GM18867 (cell line): ENCODE measurements at regions not wholly inside any gene's neighbourhood (a gene's known extent, or its start where the extent isn't known, plus 50 kb on each side); places are given as distances from the start of the nearest gene placed in this dataset.
A peak's percentile ranks its signal among the peaks of the same experiment; 100 is the strongest.

Source experiments
- ATAC-seq: cut with Tn5 transposase; IDR thresholded peaks from one replicate; pipeline ENCODE4 v1.9.1; 2021; ENCODE audit warnings: mild to moderate bottlenecking, moderate library complexity; ENCODE audit not compliant: unreplicated experiment

GRCh38 chr12:124094733-124095132, 121.7 kb downstream of the ZNF664 start:
- ATAC-seq, result no peak

DNA sequence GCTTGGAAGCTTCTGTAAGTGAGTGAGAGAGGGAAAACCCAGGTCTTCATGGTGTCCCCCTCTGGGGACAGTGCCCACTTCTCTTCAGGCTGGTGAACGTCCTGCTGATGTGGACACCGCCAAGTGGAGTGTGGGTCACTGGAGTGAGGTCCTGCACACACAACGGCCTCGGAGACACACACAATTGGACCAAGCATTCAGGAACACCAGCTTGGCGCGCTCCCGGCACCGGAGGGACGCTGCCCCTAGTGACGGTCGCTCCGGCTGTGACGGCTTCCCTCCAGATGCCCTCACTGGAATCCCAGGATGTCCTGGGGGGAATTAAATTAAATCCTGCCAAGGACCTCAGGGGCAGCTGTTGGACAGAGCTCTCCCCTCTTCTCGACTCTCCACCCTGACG, 123.1 kb downstream of the ZNF664 start:
- no peak for ATAC-seq

GRCh38 chr12:124096869-124097434, 123.9 kb downstream of the ZNF664 start:
- no peak for ATAC-seq

DNA sequence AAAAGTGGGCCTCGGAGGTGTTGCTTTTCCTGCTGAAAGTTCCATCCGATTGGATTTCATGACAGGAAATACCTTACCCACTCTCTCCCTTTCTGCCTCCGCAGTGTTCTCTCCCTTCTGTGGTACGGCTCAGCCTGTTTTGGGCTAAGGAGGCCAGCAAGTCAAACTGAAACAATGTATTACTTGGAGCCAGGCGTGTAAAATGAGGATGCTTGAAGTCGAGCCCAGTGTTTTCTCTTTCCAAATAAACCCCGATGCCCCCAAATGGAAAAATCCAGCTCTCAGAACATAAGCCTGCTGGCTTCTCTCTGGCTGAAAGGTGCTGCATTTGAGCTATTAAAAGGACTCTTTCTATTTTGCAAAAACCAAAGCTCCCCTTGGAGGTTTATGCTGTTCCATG, 124.7 kb downstream of the ZNF664 start:
- no peak for ATAC-seq

DNA sequence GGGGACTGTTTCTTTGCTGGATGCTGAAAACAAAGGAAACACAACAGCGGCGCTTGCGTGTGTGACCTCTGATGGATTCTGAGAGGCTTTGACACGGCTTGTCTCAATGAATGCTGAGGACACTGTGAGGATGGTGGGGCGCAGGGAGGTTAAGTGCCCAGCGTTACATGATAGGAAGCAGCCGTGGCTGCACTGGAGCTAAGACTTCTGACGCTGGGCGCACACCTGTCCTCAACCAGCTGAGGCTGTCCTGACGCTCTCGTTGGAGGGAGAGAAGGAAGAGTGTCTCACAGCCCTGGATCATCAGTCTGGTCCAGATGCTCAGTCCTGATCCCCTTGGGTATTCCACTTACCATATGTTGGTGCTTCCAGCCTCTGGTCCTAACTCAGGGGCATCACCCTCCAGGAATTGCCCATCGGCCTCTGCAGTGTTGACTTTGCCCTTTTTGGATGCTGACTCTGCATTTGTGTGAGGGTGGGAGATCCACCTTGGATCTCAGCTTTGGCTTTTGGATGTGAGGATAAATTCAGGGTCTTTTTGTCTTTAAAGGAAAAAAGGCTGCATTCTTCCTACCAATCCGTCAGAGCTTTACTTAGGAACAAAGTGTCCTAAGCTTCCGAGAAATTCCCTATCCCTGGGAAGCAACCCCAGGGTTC, 125.2 kb downstream of the ZNF664 start:
- ATAC-seq, result no peak

DNA sequence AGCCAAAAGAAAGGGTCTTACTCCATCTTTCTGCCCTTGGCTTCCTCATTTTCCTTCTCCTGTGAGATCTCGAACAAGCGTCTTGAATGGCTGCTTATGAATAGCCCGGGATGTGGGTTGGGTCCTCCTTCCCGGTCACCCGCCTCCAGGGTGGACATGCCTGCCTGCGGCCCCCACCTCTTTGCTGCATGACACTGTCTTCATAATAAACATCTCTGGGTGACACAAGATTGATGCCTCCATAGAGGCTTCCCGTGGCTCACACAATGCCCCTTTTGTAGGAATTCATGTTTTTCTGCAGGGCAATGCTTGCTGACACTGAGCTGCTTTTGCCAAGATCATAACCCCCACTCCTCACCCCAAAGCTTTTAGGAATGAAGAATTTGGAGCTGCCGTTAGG, 125.9 kb downstream of the ZNF664 start:
- ATAC-seq, result no peak

DNA sequence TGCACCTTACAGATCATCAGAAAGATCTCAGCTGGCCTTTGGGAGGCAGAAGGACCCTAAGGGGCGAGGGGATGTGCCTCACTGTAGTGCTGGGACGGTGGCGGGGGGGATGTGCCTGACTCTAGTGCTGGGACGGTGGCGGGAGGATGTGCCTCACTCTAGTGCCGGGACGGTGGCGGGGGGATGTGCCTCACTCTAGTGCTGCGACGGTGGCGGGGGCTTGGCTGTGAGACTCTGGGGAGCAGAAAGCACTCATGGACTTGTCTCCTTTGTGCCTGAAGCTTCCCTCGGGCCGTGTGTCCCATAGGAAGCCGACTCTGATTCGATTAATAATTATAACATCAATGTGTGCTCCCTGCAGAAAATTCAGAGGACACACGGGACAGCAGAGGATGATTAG, 126.6 kb downstream of the ZNF664 start:
- ATAC-seq, result no peak

GRCh38 chr12:124100572-124101178, 127.7 kb downstream of the ZNF664 start:
- ATAC-seq, result no peak

DNA sequence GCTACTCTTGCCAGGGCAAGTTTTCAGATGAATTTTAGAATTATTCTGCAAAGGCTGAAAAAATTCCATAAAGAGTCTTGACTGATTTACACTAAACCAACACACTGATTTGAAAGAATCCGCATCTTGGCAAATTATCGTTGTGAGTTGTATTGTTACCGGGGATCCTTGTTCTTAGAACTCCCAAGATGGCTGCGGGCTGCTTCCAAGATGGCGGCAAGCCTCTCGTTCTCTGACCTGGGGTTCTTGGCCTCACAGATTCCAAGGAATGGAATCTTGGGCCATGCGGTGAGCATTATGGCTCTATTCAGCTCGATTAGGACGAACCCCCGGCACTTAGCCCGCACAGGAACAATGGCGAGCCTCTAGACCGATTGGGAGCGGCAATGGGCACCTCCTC, 132.5 kb downstream of the ZNF664 start:
- no peak for ATAC-seq

DNA sequence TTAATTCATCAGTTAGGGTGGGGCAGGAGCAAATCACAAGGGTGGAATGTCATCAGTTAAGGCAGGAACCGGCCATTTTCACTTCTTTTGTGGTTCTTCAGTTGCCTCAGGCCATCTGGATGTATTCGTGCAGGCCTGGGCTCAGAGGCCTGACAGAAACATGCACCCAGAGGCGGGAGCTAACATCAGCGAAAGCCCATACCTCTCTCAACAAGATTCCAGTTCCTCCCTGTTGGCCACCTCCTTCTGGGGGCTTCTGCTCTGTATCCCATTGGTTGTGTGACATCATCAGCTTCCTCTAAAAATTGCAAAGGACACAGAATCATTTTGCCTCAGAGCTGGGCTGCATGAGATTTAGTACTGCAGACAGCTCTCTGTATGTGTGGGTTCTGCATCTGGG, 134.3 kb downstream of the ZNF664 start:
- no peak for ATAC-seq

GRCh38 chr12:124109760-124110159, 136.7 kb downstream of the ZNF664 start:
- peak; percentile 58 for ATAC-seq

DNA sequence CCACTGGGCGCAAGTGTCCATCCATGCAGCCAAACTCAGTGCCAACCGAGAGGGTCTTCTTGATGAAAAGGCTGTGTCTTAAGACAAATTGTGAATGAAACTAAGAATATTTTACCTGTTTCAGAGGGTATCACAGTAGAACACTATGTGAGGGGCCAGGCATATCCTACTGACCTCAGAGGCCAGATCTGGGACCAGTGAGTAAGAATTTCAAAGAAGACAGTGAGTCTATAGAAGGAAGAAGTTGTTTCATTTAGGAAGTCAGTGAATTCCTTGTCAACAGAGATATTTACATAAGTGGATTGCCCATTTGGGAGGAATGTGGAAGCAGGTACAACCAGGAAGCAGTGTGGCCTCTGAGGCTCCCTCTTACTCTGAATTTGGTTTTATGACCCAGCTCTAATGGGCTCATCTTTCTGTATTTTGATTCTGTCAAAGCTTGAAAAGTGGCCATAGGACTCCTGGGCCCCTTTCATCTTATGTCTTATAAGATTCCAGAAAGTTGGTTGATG, 137.4 kb downstream of the ZNF664 start:
- no peak for ATAC-seq

DNA sequence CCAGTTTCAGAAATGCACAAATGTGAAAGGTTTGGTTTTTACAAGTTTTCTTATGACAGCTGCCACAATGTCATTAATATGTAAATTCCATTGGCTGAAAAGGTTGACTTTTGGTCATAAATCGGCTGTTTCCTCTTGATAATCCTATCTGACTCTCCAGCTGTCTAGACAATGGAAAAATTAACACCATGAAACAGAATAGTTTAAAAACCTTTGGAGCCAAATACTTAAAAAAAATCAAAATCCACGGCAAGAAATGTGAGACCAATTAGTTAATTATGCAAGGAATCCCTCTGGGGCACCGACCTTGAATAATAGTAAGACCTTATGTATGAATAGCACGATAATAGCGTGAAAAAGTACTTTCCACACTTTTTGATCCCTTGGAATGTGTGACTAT, 138.0 kb downstream of the ZNF664 start:
- no peak for ATAC-seq

DNA sequence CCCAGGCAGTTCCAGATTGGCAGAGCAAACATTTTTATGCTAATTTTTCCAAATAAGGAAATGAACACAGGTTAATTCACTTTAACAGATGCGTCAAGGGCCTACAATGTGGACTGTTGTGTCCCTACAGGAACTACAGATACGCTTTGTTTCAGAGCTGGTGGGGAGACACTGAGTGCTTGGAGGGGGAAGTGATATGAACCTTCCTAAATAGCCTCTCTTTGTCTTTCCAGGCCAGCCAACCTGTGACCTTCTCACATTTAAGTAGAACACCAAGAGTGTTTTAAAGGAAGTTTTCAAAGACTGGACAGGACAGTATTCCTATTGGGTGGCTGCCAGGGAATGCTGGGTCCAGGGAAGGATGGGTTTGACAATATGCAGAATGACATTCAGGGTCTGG, 141.3 kb downstream of the ZNF664 start:
- ATAC-seq, result no peak

DNA sequence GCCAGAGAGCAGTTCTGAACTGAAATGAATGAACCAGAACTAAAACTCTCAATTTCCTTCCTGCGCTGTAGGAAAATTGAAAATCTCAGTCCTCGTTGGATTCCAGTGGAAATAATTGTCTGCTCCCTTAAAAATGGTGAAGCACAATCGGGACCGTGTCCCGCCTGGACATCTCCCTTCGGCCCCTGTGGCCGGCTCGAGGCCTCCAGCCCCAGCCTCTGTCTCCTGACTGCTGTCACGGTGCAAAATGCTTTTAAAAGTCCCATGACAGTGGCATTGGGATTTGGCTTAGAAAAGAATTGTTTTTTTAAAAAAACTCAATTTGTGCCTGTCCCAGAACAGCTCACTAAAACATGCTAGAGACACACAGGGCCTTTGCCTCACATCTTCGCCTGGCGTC, 142.5 kb downstream of the ZNF664 start:
- ATAC-seq, result no peak

- ATAC-seq, result no peak
Observed at GRCh38 chr12:124115976-124116690, 143.1 kb downstream of the ZNF664 start.

GRCh38 chr12:124120739-124121138, 147.7 kb downstream of the ZNF664 start:
- no peak for ATAC-seq

DNA sequence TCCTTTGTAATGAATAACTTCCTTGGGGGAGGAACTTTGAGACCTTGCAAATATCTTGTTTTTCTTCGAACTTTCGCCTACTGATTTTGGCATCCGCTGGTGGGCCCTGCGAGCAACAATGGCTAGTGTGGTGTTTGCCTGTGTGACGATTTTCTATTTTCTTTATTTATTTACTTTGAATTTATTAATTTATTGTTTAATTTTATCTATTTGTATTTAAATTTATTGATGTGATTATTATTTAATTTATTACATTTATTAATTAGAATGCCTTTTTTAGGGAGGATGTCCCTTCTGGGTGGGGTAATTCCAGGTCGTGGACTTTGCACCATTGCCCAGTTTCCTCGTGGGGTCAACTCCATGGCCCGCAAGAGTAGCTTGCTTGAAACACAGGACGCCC, 149.7 kb downstream of the ZNF664 start:
- ATAC-seq, result no peak

DNA sequence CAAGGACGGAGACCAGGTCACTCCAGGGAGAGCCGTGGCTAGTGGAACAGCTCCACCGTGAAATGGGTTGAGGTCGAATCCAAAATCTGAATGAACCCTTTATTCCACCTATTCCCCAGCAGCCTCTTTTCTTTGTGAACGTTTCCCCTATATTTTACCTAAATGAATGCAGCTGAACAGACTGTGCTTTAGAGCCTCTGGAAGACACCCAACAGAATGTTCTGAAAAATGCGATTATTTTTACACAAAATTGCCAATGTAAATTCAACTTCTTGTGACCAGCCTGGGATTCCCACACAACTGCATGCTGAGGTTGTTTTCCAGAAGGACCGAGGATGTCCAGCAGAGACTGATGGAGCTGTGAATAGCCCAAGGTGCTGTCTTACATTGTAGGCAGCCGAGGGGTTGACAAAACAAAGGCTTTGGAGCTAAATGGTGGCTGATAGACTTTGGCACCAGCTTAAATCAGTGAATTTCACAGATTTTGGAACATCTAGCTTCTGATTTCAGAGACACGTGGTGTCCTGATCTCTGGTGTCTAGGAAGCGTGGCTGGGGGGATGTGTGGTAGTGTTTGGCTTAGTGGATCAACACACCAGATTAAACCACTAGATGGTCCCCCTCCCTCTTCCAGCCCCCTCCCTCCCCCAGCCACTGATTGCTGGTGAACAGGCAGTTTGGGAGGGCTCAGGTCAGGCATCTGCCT, 150.4 kb downstream of the ZNF664 start:
- no peak for ATAC-seq

- ATAC-seq, result peak; percentile 76
Observed at GRCh38 chr12:124125203-124125871, 152.3 kb downstream of the ZNF664 start.
